Caco-2 (cell line): ENCODE measurements at regions not wholly inside any gene's neighbourhood (a gene's known extent, or its start where the extent isn't known, plus 50 kb on each side); places are given as distances from the start of the nearest gene placed in this dataset.
A peak's percentile ranks its signal among the peaks of the same experiment; 100 is the strongest.

Source experiments
- BruUV-seq: library from RNA; stranded (reverse); fragments of 400-500 nt; replicated peaks from 2 replicates; lab custom pipeline; 2021; lab: Mats Ljungman, UMichigan
- CTCF ChIA-PET: fragments of 300-600 bp; sonication (Branson Sonifier 250); formaldehyde crosslinking; loops from one replicate; lab custom pipeline; 2022; ENCODE audit warnings: antibody characterized with exemption; lab: Charles Lee
- POLR2A ChIA-PET: fragments of 300-600 bp; sonication (Branson Sonifier 250); formaldehyde crosslinking; loops from one replicate; lab custom pipeline; 2022; ENCODE audit warnings: antibody characterized with exemption; lab: Charles Lee
- DNase-seq, 2 experiments: peaks; one replicate each; pipeline versions ENCODE4 v3.0.0 to v3.0.0-alpha.2; 2020 to 2022
- H3K27me3 ChIP-seq: replicated peaks from 2 replicates; pipeline ENCODE4 v1.6.0; 2011; ENCODE audit warnings: low read length; ENCODE audit not compliant: control insufficient read depth, insufficient read depth
- H3K36me3 ChIP-seq: 2 replicates; pipeline ENCODE4 v1.5.1; 2011; ENCODE audit warnings: low read length; ENCODE audit not compliant: control insufficient read depth, insufficient read depth
- H3K4me1 ChIP-seq: fragments of 250-450 bp; sonication (Bioruptor Pico); 2 replicates; pipeline ENCODE4 v1.5.1; 2020; ENCODE audit warnings: mild to moderate bottlenecking
- H3K4me3 ChIP-seq: 2 replicates; pipeline ENCODE4 v1.5.1; 2011; ENCODE audit warnings: low read depth, mild to moderate bottlenecking, control low read depth, low read length
- H3K9me3 ChIP-seq: fragments of 250-450 bp; sonication (Bioruptor Pico); 2 replicates; pipeline ENCODE4 v1.5.1; 2020; ENCODE audit warnings: mild to moderate bottlenecking, moderate library complexity
- H3K27ac Mint-ChIP-seq: one replicate; pipeline ENCODE4 v1.8.0; 2022; ENCODE audit warnings: mixed read lengths; ENCODE audit not compliant: unreplicated experiment
- H3K27me3 Mint-ChIP-seq: one replicate; pipeline ENCODE4 v1.8.0; 2022; ENCODE audit warnings: mixed read lengths; ENCODE audit not compliant: insufficient read depth, unreplicated experiment
- H3K36me3 Mint-ChIP-seq: one replicate; pipeline ENCODE4 v1.8.0; 2022; ENCODE audit warnings: mild to moderate bottlenecking, mixed read lengths; ENCODE audit not compliant: insufficient read depth, unreplicated experiment
- H3K4me1 Mint-ChIP-seq: one replicate; pipeline ENCODE4 v1.8.0; 2022; ENCODE audit warnings: low read depth, mixed read lengths; ENCODE audit not compliant: unreplicated experiment
- H3K4me3 Mint-ChIP-seq: one replicate; pipeline ENCODE4 v1.8.0; 2022; ENCODE audit warnings: mild to moderate bottlenecking, moderate library complexity, mixed read lengths; ENCODE audit not compliant: unreplicated experiment
- H3K9me3 Mint-ChIP-seq: one replicate; pipeline ENCODE4 v1.8.0; 2022; ENCODE audit warnings: mixed read lengths; ENCODE audit not compliant: unreplicated experiment
- CTCF ChIP-seq, 2 experiments: fragments of 200-600 bp in 1 of 2; IDR thresholded peaks; 1 replicate in 1 of 2; 2 replicates in 1 of 2; pipeline versions ENCODE4 v1.5.1 to v1.8.0; 2011 to 2022; ENCODE audit warnings: antibody characterized with exemption in 1 of 2, control low read depth in 1 of 2, inconsistent platforms in 1 of 2, low read depth in 1 of 2, low read length in 1 of 2, mild to moderate bottlenecking in 1 of 2, moderate library complexity in 1 of 2; ENCODE audit not compliant: insufficient read depth in 1 of 2, severe bottlenecking in 1 of 2, unreplicated experiment in 1 of 2
- intact Hi-C: fragments of 100-400 bp; cut with micrococcal nuclease; formaldehyde crosslinking; loops from one replicate; pipeline ENCODE4 v1.10.0; 2022; ENCODE audit not compliant: unreplicated experiment

GRCh38 chr2:215705281-215705680 is 269.4 kb upstream of the FN1 start:
- ChIA-PET POLR2A (no interaction called here), CTCF (no interaction called here)
- no peaks in the 10 kb centered on the region for H3K27me3 ChIP-seq
- no peak for TF ChIP-seq CTCF (IDR thresholded peaks at IDR 0.05; ENCODE audit: insufficient read depth in 1 of 2, low read depth in 1 of 2, low read length in 1 of 2, severe bottlenecking in 1 of 2, unreplicated experiment in 1 of 2)
- H3K9me3 ChIP-seq, result no peaks in the 10 kb centered on the region
- Mint-ChIP-seq H3K27me3 (no peaks in the 10 kb centered on the region), H3K4me3 (no peak overlapping the region), H3K36me3 (peaks cover 10% of the 10 kb centered on the region), H3K27ac (peak overlapping the region; percentile 29), H3K9me3 (peaks cover 10% of the 10 kb centered on the region), H3K4me1 (peaks cover 38% of the 10 kb centered on the region)
- no peak overlapping the region for H3K4me3 ChIP-seq
- intact Hi-C loops, result no loop called here
- no TSS peak for BruUV-seq
- no peak for DNase-seq
- H3K4me1 ChIP-seq, result peaks cover 43% of the 10 kb centered on the region
- H3K36me3 ChIP-seq, result no peaks in the 10 kb centered on the region

GRCh38 chr2:215702116-215702902 is 266.4 kb upstream of the FN1 start:
- no peak for DNase-seq
- Mint-ChIP-seq H3K27ac (peak overlapping the region; percentile 55), H3K4me3 (no peak overlapping the region), H3K36me3 (peaks cover 8% of the 10 kb centered on the region), H3K9me3 (peaks cover 19% of the 10 kb centered on the region), H3K4me1 (peaks cover 34% of the 10 kb centered on the region), H3K27me3 (no peaks in the 10 kb centered on the region)
- POLR2A ChIA-PET, result no interaction called here
- BruUV-seq, result no TSS peak
- H3K27me3 ChIP-seq, result no peaks in the 10 kb centered on the region
- no peaks in the 10 kb centered on the region for H3K36me3 ChIP-seq
- H3K4me1 ChIP-seq, result peaks cover 28% of the 10 kb centered on the region
- CTCF ChIA-PET, result no interaction called here
- peaks cover 8% of the 10 kb centered on the region for H3K9me3 ChIP-seq
- no peak overlapping the region for H3K4me3 ChIP-seq
- TF ChIP-seq CTCF (IDR thresholded peaks at IDR 0.05; ENCODE audit: insufficient read depth in 1 of 2, low read depth in 1 of 2, low read length in 1 of 2, severe bottlenecking in 1 of 2, unreplicated experiment in 1 of 2), result no peak
- intact Hi-C loops, result no loop called here

GRCh38 chr2:215699700-215700538 is 264.1 kb upstream of the FN1 start:
- peaks cover 16% of the 10 kb centered on the region for H3K4me1 ChIP-seq
- Mint-ChIP-seq H3K4me3 (no peak overlapping the region), H3K4me1 (peaks cover 35% of the 10 kb centered on the region), H3K27me3 (no peaks in the 10 kb centered on the region), H3K36me3 (peaks cover 11% of the 10 kb centered on the region), H3K27ac (peak overlapping the region; percentile 26), H3K9me3 (peaks cover 28% of the 10 kb centered on the region)
- no peaks in the 10 kb centered on the region for H3K36me3 ChIP-seq
- no peaks in the 10 kb centered on the region for H3K27me3 ChIP-seq
- DNase-seq, result no peak
- POLR2A ChIA-PET, result interaction anchor here (1.0 kb wide), 1 partner anchor 15 kb away, joined by 3 read pairs; no protein-coding TSS in a partner anchor
- CTCF ChIA-PET, result no interaction called here
- TF ChIP-seq CTCF (IDR thresholded peaks at IDR 0.05; ENCODE audit: insufficient read depth in 1 of 2, low read depth in 1 of 2, low read length in 1 of 2, severe bottlenecking in 1 of 2, unreplicated experiment in 1 of 2), result no peak
- intact Hi-C loops, result loop anchor here (1.0 kb wide), 1 partner anchor 11 kb away; no protein-coding TSS in a partner anchor
- no peak overlapping the region for H3K4me3 ChIP-seq
- no TSS peak for BruUV-seq
- peaks cover 8% of the 10 kb centered on the region for H3K9me3 ChIP-seq
